HG03039 (cell line): ENCODE measurements at regions not wholly inside any gene's neighbourhood (a gene's known extent, or its start where the extent isn't known, plus 50 kb on each side); places are given as distances from the start of the nearest gene placed in this dataset.
"Not testable (repeated sequence)": the region's sequence is repeated elsewhere in the genome, so short reads cannot be mapped to it uniquely, and the experiment has no call there.

Experiments used
- ATAC-seq: cut with Tn5 transposase; IDR thresholded peaks from one replicate; pipeline ENCODE4 v1.9.1; 2021; ENCODE audit warnings: mild to moderate bottlenecking, moderate library complexity; ENCODE audit not compliant: unreplicated experiment

- no peak for ATAC-seq
Measured at GRCh38 chr11:81340225-81340624, 1393.4 kb downstream of the FAM181B start.

GRCh38 chr11:81339521-81339920, 1394.1 kb downstream of the FAM181B start:
- ATAC-seq: no peak

- no peak for ATAC-seq
Measured at GRCh38 chr11:81337756-81338155, 1395.9 kb downstream of the FAM181B start.

GRCh38 chr11:81332276-81332675, 1401.4 kb downstream of the FAM181B start:
- no peak for ATAC-seq

- ATAC-seq: no peak
Measured at GRCh38 chr11:81331611-81332235, 1401.9 kb downstream of the FAM181B start.

GRCh38 chr11:81331088-81331487, 1402.6 kb downstream of the FAM181B start:
- no peak for ATAC-seq

GRCh38 chr11:81303038-81303664, 1430.5 kb downstream of the FAM181B start:
- no peak for ATAC-seq

GRCh38 chr11:81301166-81301830, 1432.4 kb downstream of the FAM181B start:
- no peak for ATAC-seq

GRCh38 chr11:81286959-81287358, 1446.7 kb downstream of the FAM181B start:
- ATAC-seq: no peak

GRCh38 chr11:81286550-81286949, 1447.1 kb downstream of the FAM181B start:
- ATAC-seq: no peak

GRCh38 chr11:81280228-81280627, 1453.4 kb downstream of the FAM181B start:
- not testable (repeated sequence) for ATAC-seq

GRCh38 chr11:81278991-81279390, 1454.7 kb downstream of the FAM181B start:
- ATAC-seq: no peak

- ATAC-seq: no peak
Measured at GRCh38 chr11:81270686-81271085, 1463.0 kb downstream of the FAM181B start.

- ATAC-seq: no peak
Measured at GRCh38 chr11:81267246-81267645, 1466.4 kb downstream of the FAM181B start.

GRCh38 chr11:81259471-81259870, 1474.2 kb downstream of the FAM181B start:
- ATAC-seq: no peak

GRCh38 chr11:81255895-81256294, 1477.8 kb downstream of the FAM181B start:
- no peak for ATAC-seq

GRCh38 chr11:81253244-81253643, 1480.4 kb downstream of the FAM181B start:
- no peak for ATAC-seq

- ATAC-seq: no peak
Measured at GRCh38 chr11:81246941-81247340, 1486.7 kb downstream of the FAM181B start.

- no peak for ATAC-seq
Measured at GRCh38 chr11:81245791-81246190, 1487.9 kb downstream of the FAM181B start.

GRCh38 chr11:81241672-81242275, 1491.9 kb downstream of the FAM181B start:
- no peak for ATAC-seq

- no peak for ATAC-seq
Measured at GRCh38 chr11:81237139-81237538, 1496.5 kb downstream of the FAM181B start.

- ATAC-seq: not testable (repeated sequence)
Measured at GRCh38 chr11:81227409-81227808, 1506.3 kb downstream of the FAM181B start.
